IMR-90 (cell line): ENCODE measurements at regions not wholly inside any gene's neighbourhood (a gene's known extent, or its start where the extent isn't known, plus 50 kb on each side); places are given as distances from the start of the nearest gene placed in this dataset.

Experiments
- CTCF ChIP-seq: conservative IDR thresholded peaks from 2 replicates; pipeline ENCODE4 v1.5.1; 2012; ENCODE audit warnings: mild to moderate bottlenecking, low read depth, low read length, improper control_type of control experiment
- MAZ ChIP-seq: IDR thresholded peaks from 2 replicates; pipeline ENCODE4 v1.6.1; 2012; ENCODE audit warnings: low read depth, mild to moderate bottlenecking, low read length, improper control_type of control experiment, moderate library complexity, borderline replicate concordance
- POLR2A ChIP-seq: IDR thresholded peaks from 2 replicates; pipeline ENCODE4 v1.6.1; 2012; ENCODE audit warnings: mild to moderate bottlenecking, low read depth, low read length
- RAD21 ChIP-seq: IDR thresholded peaks from 2 replicates; pipeline ENCODE4 v1.6.1; 2012; ENCODE audit warnings: low read length, improper control_type of control experiment
- SMC3 ChIP-seq: fragments of 150-350 bp; IDR thresholded peaks from 2 replicates; pipeline ENCODE4 v1.6.1; 2016; ENCODE audit warnings: low read depth, mild to moderate bottlenecking, antibody characterized with exemption, low read length, moderate library complexity

- TF ChIP-seq CTCF (no peak), POLR2A (no peak), SMC3 (no peak), RAD21 (no peak), MAZ (no peak)
Measured at GRCh38 chr11:28606930-28607329, 498.7 kb downstream of the METTL15 start.
